Glutamatergic neuron (in vitro differentiated cells): ENCODE measurements at regions not wholly inside any gene's neighbourhood (a gene's known extent, or its start where the extent isn't known, plus 50 kb on each side); places are given as distances from the start of the nearest gene placed in this dataset.

Experiments used
- DNase-seq: peaks from one replicate; pipeline ENCODE4 v3.0.0; 2022
- H3K27ac Mint-ChIP-seq: one replicate; pipeline ENCODE4 v1.8.0; 2020; ENCODE audit warnings: mild to moderate bottlenecking, mixed read lengths, inconsistent platforms; ENCODE audit not compliant: unreplicated experiment
- H3K27me3 Mint-ChIP-seq: one replicate; pipeline ENCODE4 v1.8.0; 2020; ENCODE audit warnings: mild to moderate bottlenecking, moderate library complexity, mixed read lengths, inconsistent platforms; ENCODE audit not compliant: unreplicated experiment
- H3K36me3 Mint-ChIP-seq: one replicate; pipeline ENCODE4 v1.8.0; 2020; ENCODE audit warnings: mild to moderate bottlenecking, mixed read lengths, inconsistent platforms; ENCODE audit not compliant: unreplicated experiment
- H3K4me1 Mint-ChIP-seq: one replicate; pipeline ENCODE4 v1.8.0; 2020; ENCODE audit warnings: mild to moderate bottlenecking, low read depth, mixed read lengths, inconsistent platforms; ENCODE audit not compliant: unreplicated experiment
- H3K4me3 Mint-ChIP-seq: one replicate; pipeline ENCODE4 v1.8.0; 2020; ENCODE audit warnings: mild to moderate bottlenecking, mixed read lengths, inconsistent platforms; ENCODE audit not compliant: unreplicated experiment
- H3K9me3 Mint-ChIP-seq: one replicate; pipeline ENCODE4 v1.8.0; 2020; ENCODE audit warnings: mild to moderate bottlenecking, moderate library complexity, mixed read lengths, inconsistent platforms; ENCODE audit not compliant: unreplicated experiment
- CTCF ChIP-seq: fragments of 200-600 bp; sonication (generic); IDR thresholded peaks from one replicate; pipeline ENCODE4 v1.5.0; 2021; ENCODE audit not compliant: partially characterized antibody, unreplicated experiment

GRCh38 chr6:43912116-43912577, 142.1 kb downstream of the VEGFA start:
- Mint-ChIP-seq H3K27me3 (peaks cover 10% of the 10 kb centered on the region), H3K4me3 (no peak overlapping the region), H3K9me3 (peaks cover 3% of the 10 kb centered on the region), H3K4me1 (peaks cover 6% of the 10 kb centered on the region), H3K36me3 (no peaks in the 10 kb centered on the region), H3K27ac (no peak overlapping the region)
- no peak for TF ChIP-seq CTCF
- no peak for DNase-seq

GRCh38 chr6:43911354-43912115, 141.5 kb downstream of the VEGFA start:
- peak overlapping the region; percentile 70 for H3K27ac Mint-ChIP-seq

GRCh38 chr6:43910638-43911353, 140.8 kb downstream of the VEGFA start:
- TF ChIP-seq CTCF = no peak
- peaks cover 3% of the 10 kb centered on the region for H3K9me3 Mint-ChIP-seq
- peaks cover 6% of the 10 kb centered on the region for H3K4me1 Mint-ChIP-seq
- no peak for DNase-seq
- H3K36me3 Mint-ChIP-seq = no peaks in the 10 kb centered on the region
- peaks cover 10% of the 10 kb centered on the region for H3K27me3 Mint-ChIP-seq
- H3K27ac Mint-ChIP-seq = peak overlapping the region; percentile 4
- no peak overlapping the region for H3K4me3 Mint-ChIP-seq

More at GRCh38 chr6:43911354-43912115, 141.5 kb downstream of the VEGFA start:
- no peak for DNase-seq
- peaks cover 3% of the 10 kb centered on the region for H3K9me3 Mint-ChIP-seq
- no peaks in the 10 kb centered on the region for H3K36me3 Mint-ChIP-seq
- H3K27me3 Mint-ChIP-seq = peaks cover 10% of the 10 kb centered on the region
- no peak overlapping the region for H3K4me3 Mint-ChIP-seq
- TF ChIP-seq CTCF = no peak
- H3K4me1 Mint-ChIP-seq = peaks cover 6% of the 10 kb centered on the region

GRCh38 chr6:43910149-43910637, 140.2 kb downstream of the VEGFA start:
- Mint-ChIP-seq H3K4me3 (no peak overlapping the region), H3K4me1 (peaks cover 6% of the 10 kb centered on the region), H3K27me3 (peaks cover 5% of the 10 kb centered on the region), H3K9me3 (peaks cover under 1% of the 10 kb centered on the region), H3K36me3 (no peaks in the 10 kb centered on the region), H3K27ac (no peak overlapping the region)
- no peak for TF ChIP-seq CTCF
- no peak for DNase-seq
